ENCODE measurements at regions not wholly inside any gene's neighbourhood (a gene's known extent, or its start where the extent isn't known, plus 50 kb on each side); places are given as distances from the start of the nearest gene placed in this dataset.

DNA sequence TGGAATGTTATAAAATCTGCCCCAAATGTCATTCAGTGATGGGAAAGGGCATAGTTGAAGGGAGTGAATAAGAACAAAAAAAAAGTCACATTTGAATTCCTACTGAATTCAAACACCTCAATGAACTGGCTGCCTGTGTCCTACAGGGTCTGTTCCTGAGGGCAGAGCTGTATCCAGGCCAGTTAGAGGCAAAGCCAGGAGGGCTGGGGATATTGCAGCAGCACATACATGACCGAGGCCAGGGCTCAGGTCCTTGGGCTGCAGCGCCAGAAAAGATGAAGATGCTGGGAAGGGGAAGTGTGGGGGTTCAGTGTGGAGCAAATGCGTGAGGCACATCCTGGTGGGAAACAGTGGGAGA is 449.2 kb downstream of the SIPA1L2 start:
- CTCF ChIA-PET = interaction anchor here (1.8 kb wide), 1 partner anchor 10 kb away, joined by 3 read pairs; no protein-coding TSS in a partner anchor
- Mint-ChIP-seq H3K9me3 (ENCODE audit: unreplicated experiment) (no peaks in the 10 kb centered on the region), H3K4me3 (ENCODE audit: unreplicated experiment) (no peak overlapping the region), H3K4me1 (ENCODE audit: insufficient read depth, unreplicated experiment) (no peaks in the 10 kb centered on the region), H3K36me3 (ENCODE audit: insufficient read depth, unreplicated experiment) (no peaks in the 10 kb centered on the region), H3K27me3 (ENCODE audit: insufficient read depth, unreplicated experiment) (no peaks in the 10 kb centered on the region), H3K27ac (ENCODE audit: low read depth, unreplicated experiment) (no peak overlapping the region)
- DNase-seq (ENCODE audit: unreplicated experiment) = no peak
- no TSS peak for BruUV-seq (replicated peaks)
- POLR2A ChIA-PET = no interaction called here
- intact Hi-C loops (cut with micrococcal nuclease) = no loop called here
- TF ChIP-seq, protein P1, sequence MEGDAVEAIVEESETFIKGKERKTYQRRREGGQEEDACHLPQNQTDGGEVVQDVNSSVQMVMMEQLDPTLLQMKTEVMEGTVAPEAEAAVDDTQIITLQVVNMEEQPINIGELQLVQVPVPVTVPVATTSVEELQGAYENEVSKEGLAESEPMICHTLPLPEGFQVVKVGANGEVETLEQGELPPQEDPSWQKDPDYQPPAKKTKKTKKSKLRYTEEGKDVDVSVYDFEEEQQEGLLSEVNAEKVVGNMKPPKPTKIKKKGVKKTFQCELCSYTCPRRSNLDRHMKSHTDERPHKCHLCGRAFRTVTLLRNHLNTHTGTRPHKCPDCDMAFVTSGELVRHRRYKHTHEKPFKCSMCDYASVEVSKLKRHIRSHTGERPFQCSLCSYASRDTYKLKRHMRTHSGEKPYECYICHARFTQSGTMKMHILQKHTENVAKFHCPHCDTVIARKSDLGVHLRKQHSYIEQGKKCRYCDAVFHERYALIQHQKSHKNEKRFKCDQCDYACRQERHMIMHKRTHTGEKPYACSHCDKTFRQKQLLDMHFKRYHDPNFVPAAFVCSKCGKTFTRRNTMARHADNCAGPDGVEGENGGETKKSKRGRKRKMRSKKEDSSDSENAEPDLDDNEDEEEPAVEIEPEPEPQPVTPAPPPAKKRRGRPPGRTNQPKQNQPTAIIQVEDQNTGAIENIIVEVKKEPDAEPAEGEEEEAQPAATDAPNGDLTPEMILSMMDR (IDR thresholded peaks at IDR 0.05; ENCODE audit: unreplicated experiment) = no peak

DNA sequence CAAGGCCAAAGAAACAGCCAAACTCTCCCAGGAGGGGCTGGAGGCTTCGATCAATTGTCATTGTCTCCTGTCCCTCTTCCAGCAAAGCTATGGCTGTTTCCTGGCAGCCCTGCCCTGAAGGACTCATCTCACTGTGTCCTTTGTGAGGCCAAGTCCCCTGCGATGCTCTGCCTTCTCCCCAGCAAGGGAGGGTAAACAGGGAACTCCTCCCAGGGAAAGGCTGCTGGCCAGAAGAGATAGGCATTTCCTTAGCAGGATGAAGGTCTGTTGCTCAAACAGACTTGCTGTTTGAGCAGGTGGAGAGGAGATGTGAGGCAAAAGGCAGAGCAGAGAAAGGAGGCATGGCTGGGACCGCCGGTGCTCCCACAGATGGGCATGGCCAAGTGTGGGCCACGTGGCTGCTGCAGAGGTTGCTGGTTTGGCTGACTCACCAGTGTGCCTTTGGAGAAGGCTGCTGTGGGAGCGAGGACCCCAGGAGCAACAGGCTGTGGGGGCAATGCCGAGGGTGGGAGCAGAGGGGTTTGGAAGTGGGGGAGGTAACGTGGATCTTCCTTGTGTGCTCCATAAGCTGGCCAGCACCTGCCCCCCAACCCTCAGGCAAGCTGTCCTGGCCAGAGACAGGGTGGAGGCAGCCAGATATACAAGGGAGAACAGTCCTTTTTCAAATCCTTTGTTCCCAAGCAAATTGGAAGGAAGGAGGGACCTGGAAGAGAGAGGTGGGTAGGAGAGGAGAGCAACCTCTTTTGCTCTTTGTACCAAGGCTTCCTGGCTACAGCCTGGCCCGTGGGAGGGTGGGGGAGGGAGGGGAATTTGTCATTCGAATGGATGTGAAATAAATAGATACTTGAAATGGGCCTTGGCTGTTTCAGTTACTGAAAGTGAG is 449.8 kb downstream of the SIPA1L2 start:
- no TSS peak for BruUV-seq (replicated peaks)
- intact Hi-C loops (cut with micrococcal nuclease) = no loop called here
- TF ChIP-seq, protein P1 (IDR thresholded peaks at IDR 0.05; ENCODE audit: unreplicated experiment) = no peak
- no peak for DNase-seq (ENCODE audit: unreplicated experiment)
- no peaks in the 10 kb centered on the region for H3K27me3 Mint-ChIP-seq (ENCODE audit: insufficient read depth, unreplicated experiment)
- H3K4me1 Mint-ChIP-seq (ENCODE audit: insufficient read depth, unreplicated experiment) = no peaks in the 10 kb centered on the region
- no peaks in the 10 kb centered on the region for H3K9me3 Mint-ChIP-seq (ENCODE audit: unreplicated experiment)
- CTCF ChIA-PET = interaction anchor here (0.7 to 1.8 kb wide), 2 partner anchors 9 kb away, joined by 3 to 4 read pairs; no protein-coding TSS in a partner anchor
- POLR2A ChIA-PET = interaction anchor here (0.7 to 1.0 kb wide), 2 partner anchors 10 to 45 kb away, joined by 3 to 4 read pairs; no protein-coding TSS in a partner anchor
- H3K27ac Mint-ChIP-seq (ENCODE audit: low read depth, unreplicated experiment) = no peak overlapping the region
- H3K4me3 Mint-ChIP-seq (ENCODE audit: unreplicated experiment) = no peak overlapping the region
- H3K36me3 Mint-ChIP-seq (ENCODE audit: insufficient read depth, unreplicated experiment) = no peaks in the 10 kb centered on the region

DNA sequence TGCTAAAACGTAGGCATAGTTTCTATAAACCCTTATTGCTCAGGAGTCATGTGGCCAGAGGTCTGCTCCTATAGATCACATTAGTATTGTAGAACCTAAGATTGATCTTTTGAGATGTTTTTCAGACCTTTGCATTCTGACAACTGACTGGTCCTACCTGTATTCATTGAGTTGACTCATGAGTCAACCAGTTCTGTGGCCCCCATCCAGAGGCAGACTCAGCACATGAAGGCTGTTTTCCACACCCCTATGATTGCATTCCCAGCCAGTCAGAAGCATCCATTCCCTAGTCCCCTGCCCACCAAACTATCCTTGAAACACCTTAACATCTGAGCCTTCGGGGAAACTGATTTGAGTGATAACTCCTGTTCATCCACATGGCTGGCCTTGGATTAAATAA is 451.7 kb downstream of the SIPA1L2 start:
- Mint-ChIP-seq H3K9me3 (ENCODE audit: unreplicated experiment) (no peaks in the 10 kb centered on the region), H3K36me3 (ENCODE audit: insufficient read depth, unreplicated experiment) (no peaks in the 10 kb centered on the region), H3K27me3 (ENCODE audit: insufficient read depth, unreplicated experiment) (no peaks in the 10 kb centered on the region), H3K27ac (ENCODE audit: low read depth, unreplicated experiment) (no peak overlapping the region), H3K4me3 (ENCODE audit: unreplicated experiment) (no peak overlapping the region), H3K4me1 (ENCODE audit: insufficient read depth, unreplicated experiment) (no peaks in the 10 kb centered on the region)
- DNase-seq (ENCODE audit: unreplicated experiment) = no peak
- ChIA-PET POLR2A (no interaction called here), CTCF (interaction anchor here (0.6 to 0.8 kb wide), 2 partner anchors 27 to 311 kb away, joined by 3 to 4 read pairs; no protein-coding TSS in a partner anchor)
- intact Hi-C loops (cut with micrococcal nuclease) = no loop called here
- TF ChIP-seq, protein P1 (IDR thresholded peaks at IDR 0.05; ENCODE audit: unreplicated experiment) = no peak
- BruUV-seq (replicated peaks) = no TSS peak

DNA sequence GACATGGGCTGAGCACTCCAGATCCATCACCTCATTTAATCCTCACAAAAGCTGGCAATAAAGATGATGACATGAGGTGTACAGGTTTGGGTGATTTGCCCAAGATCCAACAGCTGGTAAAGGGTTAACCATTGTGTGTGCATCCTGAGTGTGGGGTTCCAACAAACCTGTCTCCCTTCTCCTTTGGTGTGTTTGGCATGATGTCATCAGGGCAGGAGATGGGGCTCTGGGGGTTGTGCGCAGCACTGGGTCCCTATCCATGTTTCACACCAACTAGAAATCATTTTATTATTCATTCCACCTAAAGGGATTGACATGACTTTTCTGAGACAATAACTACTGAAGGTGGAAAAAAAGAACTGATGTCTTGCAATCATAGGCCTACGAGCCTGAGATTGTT is 452.5 kb downstream of the SIPA1L2 start:
- H3K9me3 Mint-ChIP-seq (ENCODE audit: unreplicated experiment) = no peaks in the 10 kb centered on the region
- CTCF ChIA-PET = interaction anchor here (0.6 to 0.8 kb wide), 2 partner anchors 28 to 759 kb away, joined by 3 read pairs; no protein-coding TSS in a partner anchor
- no peak for DNase-seq (ENCODE audit: unreplicated experiment)
- TF ChIP-seq, protein P1 (IDR thresholded peaks at IDR 0.05; ENCODE audit: unreplicated experiment) = no peak
- H3K27ac Mint-ChIP-seq (ENCODE audit: low read depth, unreplicated experiment) = no peak overlapping the region
- intact Hi-C loops (cut with micrococcal nuclease) = no loop called here
- H3K27me3 Mint-ChIP-seq (ENCODE audit: insufficient read depth, unreplicated experiment) = no peaks in the 10 kb centered on the region
- no peaks in the 10 kb centered on the region for H3K4me1 Mint-ChIP-seq (ENCODE audit: insufficient read depth, unreplicated experiment)
- H3K4me3 Mint-ChIP-seq (ENCODE audit: unreplicated experiment) = no peak overlapping the region
- POLR2A ChIA-PET = no interaction called here
- H3K36me3 Mint-ChIP-seq (ENCODE audit: insufficient read depth, unreplicated experiment) = no peaks in the 10 kb centered on the region
- no TSS peak for BruUV-seq (replicated peaks)

Data from MCF 10A (cell line).